GM13977 (cell line): ENCODE measurements at regions not wholly inside any gene's neighbourhood (a gene's known extent, or its start where the extent isn't known, plus 50 kb on each side); places are given as distances from the start of the nearest gene placed in this dataset.

Experiments used
- DNase-seq: peaks from one replicate; pipeline ENCODE4 v3.0.0; 2012; ENCODE audit warnings: low spot score
- in situ Hi-C: fragments of 300-500 bp; cut with MboI; formaldehyde crosslinking; loops from one replicate; pipeline ENCODE4 v1.12.0; 2022; ENCODE audit warnings: low sequenced_read_pairs, low pct_unique_long_range_greater_than_20kb, mixed read lengths, inconsistent platforms; ENCODE audit not compliant: unreplicated experiment
- TF ChIP-seq, protein P1 (sequence below): IDR thresholded peaks from 2 replicates; pipeline ENCODE4 v1.5.1; 2012; ENCODE audit warnings: mild to moderate bottlenecking, control low read depth; ENCODE audit not compliant: insufficient read depth; ENCODE audit errors: extremely low read depth, missing control alignments

GRCh38 chr20:22446613-22447446, 137.5 kb downstream of the FOXA2 start:
- in situ Hi-C loops = no loop called here
- TF ChIP-seq, protein P1, sequence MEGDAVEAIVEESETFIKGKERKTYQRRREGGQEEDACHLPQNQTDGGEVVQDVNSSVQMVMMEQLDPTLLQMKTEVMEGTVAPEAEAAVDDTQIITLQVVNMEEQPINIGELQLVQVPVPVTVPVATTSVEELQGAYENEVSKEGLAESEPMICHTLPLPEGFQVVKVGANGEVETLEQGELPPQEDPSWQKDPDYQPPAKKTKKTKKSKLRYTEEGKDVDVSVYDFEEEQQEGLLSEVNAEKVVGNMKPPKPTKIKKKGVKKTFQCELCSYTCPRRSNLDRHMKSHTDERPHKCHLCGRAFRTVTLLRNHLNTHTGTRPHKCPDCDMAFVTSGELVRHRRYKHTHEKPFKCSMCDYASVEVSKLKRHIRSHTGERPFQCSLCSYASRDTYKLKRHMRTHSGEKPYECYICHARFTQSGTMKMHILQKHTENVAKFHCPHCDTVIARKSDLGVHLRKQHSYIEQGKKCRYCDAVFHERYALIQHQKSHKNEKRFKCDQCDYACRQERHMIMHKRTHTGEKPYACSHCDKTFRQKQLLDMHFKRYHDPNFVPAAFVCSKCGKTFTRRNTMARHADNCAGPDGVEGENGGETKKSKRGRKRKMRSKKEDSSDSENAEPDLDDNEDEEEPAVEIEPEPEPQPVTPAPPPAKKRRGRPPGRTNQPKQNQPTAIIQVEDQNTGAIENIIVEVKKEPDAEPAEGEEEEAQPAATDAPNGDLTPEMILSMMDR = no peak
- no peak for DNase-seq

GRCh38 chr20:22442318-22442717, 142.1 kb downstream of the FOXA2 start:
- in situ Hi-C loops = no loop called here
- DNase-seq = no peak
- TF ChIP-seq, protein P1 = no peak

GRCh38 chr20:22438926-22439325, 145.4 kb downstream of the FOXA2 start:
- no peak for DNase-seq

GRCh38 chr20:22438346-22438745, 146.0 kb downstream of the FOXA2 start:
- DNase-seq = no peak
- in situ Hi-C loops = no loop called here
- TF ChIP-seq, protein P1 = no peak

More at GRCh38 chr20:22438926-22439325, 145.4 kb downstream of the FOXA2 start:
- in situ Hi-C loops = no loop called here
- TF ChIP-seq, protein P1 = no peak

- DNase-seq = no peak
- TF ChIP-seq, protein P1 = no peak
- in situ Hi-C loops = no loop called here
These were observed 147.0 kb downstream of the FOXA2 start for GRCh38 chr20:22437354-22437753.

- DNase-seq = no peak
- TF ChIP-seq, protein P1 = no peak
- in situ Hi-C loops = no loop called here
These were observed 153.0 kb downstream of the FOXA2 start for GRCh38 chr20:22431419-22431818.
